ENCODE measurements at regions not wholly inside any gene's neighbourhood (a gene's known extent, or its start where the extent isn't known, plus 50 kb on each side); places are given as distances from the start of the nearest gene placed in this dataset.
"Not testable (repeated sequence)": the region's sequence is repeated elsewhere in the genome, so short reads cannot be mapped to it uniquely, and the experiment has no call there.

- DNase-seq (ENCODE audit: low read depth): peak; percentile 59
These were observed 182.7 kb downstream of the TBX18 start for GRCh38 chr6:84581494-84582259.

DNA sequence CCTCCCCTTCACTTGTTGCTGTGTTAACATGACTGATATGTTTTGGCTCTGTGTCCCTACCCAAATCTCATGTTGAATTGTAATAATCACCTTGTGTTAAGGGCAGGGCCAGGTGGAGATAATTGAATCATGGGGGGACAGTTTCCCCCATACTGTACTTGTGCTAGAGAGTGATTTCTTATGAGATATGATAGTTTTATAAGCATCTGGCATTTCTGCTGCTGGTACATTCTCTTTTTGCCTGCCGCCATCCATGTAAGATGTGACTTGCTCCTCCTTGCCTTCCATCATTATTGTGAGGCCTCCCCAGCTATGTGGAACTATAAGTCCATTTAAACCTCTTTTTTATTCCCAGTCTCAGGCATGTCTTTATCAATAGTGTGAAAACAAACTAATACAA, 185.0 kb downstream of the TBX18 start:
- DNase-seq (ENCODE audit: low read depth): no peak

GRCh38 chr6:84576029-84576428, 188.4 kb downstream of the TBX18 start:
- no peak for DNase-seq (ENCODE audit: low read depth)

GRCh38 chr6:84575264-84575663, 189.1 kb downstream of the TBX18 start:
- DNase-seq (ENCODE audit: low read depth): no peak

- no peak for DNase-seq (ENCODE audit: low read depth)
These were observed 194.5 kb downstream of the TBX18 start for GRCh38 chr6:84569882-84570281.

DNA sequence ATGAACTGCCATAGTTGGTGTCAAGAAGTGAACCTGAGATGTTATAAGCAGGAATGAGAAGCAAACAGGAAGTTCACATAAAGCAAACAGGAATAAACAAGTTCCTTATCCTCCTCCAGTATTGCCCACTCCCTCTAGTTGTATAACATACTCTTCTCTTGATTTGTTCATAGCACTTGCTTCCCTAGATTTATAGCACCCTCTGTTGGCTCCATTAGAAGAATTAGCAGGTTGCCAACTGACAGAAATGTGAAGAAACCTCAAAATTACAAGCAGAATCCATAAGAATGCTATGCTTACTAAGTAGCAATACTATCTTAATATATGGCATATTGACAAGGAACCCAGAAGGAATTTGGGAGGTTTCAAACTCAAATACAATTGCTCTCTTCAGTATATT, 195.4 kb downstream of the TBX18 start:
- peak; percentile 62 for DNase-seq (ENCODE audit: low read depth)

- DNase-seq (ENCODE audit: low read depth): not testable (repeated sequence)
These were observed 198.7 kb downstream of the TBX18 start for GRCh38 chr6:84565718-84566117.

- DNase-seq (ENCODE audit: low read depth): no peak
These were observed 203.7 kb downstream of the TBX18 start for GRCh38 chr6:84560436-84561390.

DNA sequence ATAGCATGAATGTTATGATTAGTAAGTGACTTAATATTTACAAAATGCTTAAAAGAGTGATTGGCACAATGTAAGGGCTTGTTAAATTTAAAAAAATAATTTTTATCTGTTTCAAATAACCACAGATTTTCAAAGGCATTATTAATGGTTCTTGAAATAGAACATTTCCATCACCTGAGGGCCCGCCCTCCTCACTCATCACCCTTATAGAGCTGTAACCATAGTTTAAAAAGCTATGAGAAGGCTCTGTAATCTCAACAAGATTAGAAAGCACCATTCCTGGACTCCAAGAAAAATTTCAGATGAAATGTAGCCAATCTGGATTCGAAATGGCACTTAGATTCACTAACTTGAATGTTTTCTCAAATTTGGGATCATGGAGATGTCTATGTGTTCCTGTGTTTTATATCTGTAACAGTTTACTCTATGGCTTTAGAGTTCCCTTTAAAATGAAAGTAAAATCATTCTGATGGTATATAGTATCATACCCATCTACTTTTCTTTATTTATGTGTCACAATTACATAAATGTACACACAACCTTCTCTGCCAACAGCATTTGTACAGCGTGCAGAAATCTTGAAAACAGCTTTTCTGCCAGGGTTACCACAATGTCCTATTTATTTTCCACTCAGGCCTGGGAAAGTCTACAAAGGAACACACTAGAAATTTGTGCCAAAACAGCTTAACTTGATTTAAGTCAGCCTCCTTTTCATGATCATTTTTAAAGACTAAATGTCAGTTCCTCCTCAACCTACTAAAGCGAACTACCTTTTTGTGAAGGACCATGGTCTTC, 207.7 kb downstream of the TBX18 start:
- DNase-seq (ENCODE audit: low read depth): no peak

- no peak for DNase-seq (ENCODE audit: low read depth)
These were observed 209.7 kb downstream of the TBX18 start for GRCh38 chr6:84554706-84555105.

DNA sequence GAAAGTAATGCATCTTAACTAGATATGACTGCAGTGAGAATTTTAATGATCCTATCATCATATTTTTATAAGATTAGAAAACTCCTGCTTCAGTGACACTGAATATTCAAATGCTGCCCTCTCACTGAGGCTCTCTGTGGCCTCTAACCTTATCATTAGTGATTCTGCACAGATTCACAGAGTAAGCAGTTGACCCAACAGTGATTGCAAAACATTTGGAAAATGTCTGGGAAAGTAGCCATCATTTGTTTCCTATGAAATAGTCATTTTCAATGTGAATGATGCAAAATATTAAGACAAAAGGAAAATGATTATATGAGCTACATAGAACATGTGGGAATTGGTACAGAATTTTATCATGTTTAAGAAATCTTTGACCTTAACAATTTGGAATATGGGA, 210.3 kb downstream of the TBX18 start:
- DNase-seq (ENCODE audit: low read depth): peak; percentile 50

- DNase-seq (ENCODE audit: low read depth): no peak
These were observed 210.9 kb downstream of the TBX18 start for GRCh38 chr6:84553527-84553926.

DNA sequence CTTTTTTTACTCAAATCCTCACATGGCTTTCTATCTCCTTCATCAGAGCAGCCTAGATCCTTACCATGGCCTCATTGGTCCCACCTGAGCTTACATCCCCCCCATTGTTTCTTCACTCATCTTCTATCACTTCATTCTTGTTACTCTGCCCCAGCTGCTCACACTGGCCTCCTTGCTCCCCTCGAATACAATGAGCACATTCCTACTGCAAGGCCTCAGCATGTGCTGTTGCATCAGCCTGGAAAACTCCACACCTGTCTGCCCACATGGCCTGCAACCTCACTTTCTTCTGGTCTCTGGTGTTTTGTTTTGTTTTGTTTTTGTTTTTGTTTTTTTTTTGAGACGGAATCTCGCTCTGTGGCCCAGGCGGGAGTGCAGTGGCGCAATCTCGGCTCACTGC, 212.6 kb downstream of the TBX18 start:
- DNase-seq (ENCODE audit: low read depth): no peak

- no peak for DNase-seq (ENCODE audit: low read depth)
These were observed 214.5 kb downstream of the TBX18 start for GRCh38 chr6:84549917-84550316.

- no peak for DNase-seq (ENCODE audit: low read depth)
These were observed 217.0 kb downstream of the TBX18 start for GRCh38 chr6:84547341-84547801.

DNA sequence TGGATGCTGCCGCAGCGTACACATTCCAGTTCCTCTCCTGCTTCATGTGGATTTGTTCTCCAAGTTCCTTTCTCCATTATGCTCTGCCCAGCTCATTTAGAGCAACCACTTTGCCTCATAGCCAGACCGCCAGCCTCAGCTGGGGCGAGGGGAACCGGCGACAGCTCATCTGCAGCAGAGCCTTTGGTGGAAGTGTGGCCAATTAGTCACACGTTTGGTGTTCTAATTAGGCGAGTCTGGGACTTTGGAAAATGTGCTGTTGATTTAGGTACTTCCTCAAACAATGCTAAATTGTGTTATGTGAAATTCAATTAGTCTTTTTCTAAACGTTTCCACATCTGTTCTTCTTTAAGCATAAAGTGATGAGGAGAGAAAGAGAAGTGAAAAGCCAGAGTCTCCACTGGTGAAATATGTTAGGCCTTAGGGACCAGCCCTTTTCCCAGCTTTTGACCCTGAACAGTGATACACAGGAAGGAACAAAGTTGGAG, 217.9 kb downstream of the TBX18 start:
- no peak for DNase-seq (ENCODE audit: low read depth)

DNA sequence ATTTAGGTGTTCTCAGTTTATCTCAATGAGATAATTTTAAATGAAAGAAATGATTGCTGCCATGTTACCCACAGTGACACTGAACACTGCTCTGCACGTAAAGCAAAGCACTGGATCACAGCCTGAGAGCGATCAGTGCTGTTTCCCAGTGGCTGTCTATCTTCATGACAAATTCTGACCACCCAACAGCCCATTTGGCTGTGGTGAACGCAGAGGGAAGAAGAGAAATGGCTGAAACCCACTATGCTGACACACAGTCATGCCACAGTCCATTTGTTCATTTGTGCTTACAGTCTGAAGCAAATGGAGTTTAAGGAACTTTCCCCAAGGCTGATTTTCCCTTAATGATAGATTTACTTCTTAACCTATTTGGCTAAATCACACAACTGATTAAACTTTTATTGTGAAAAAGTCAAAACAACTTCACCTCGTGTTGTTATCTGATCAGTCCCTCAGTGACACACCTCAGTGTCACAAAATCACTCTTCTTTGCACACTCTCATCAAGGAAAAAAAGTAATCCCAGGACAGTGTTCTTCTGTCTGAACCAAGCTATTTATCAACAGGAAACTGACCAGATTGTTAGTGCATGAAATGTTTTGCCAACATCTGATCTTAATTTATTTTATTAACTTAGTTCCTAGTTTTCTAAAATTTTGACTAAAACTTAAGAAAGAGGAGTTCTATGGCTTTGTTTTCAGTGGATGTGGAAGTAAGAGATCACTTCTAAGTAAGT, 225.1 kb downstream of the TBX18 start:
- DNase-seq (ENCODE audit: low read depth): no peak

- no peak for DNase-seq (ENCODE audit: low read depth)
These were observed 227.3 kb downstream of the TBX18 start for GRCh38 chr6:84536885-84537638.

- DNase-seq (ENCODE audit: low read depth): no peak
These were observed 236.2 kb downstream of the TBX18 start for GRCh38 chr6:84528201-84528600.

DNA sequence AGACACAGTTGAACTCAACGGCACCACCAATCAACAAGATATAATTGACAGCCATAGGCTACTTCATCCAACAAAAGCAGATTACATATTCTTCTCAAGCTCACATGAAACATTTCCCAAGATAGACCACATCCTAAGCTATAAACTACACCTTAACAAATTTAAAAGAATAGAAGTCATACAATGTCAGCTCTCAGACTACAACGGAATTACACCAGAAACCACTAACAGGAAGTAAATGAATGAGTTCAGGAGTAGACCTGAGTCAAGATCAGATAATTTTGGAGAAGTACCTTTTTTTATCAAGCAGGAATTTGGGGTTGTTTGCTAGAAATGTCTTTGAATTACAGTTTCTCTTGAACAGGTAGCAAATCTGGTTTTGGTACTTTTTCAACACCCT, 237.8 kb downstream of the TBX18 start:
- no peak for DNase-seq (ENCODE audit: low read depth)

- no peak for DNase-seq (ENCODE audit: low read depth)
These were observed 238.5 kb downstream of the TBX18 start for GRCh38 chr6:84525907-84526306.
